ENCODE measurements at regions not wholly inside any gene's neighbourhood (a gene's known extent, or its start where the extent isn't known, plus 50 kb on each side); places are given as distances from the start of the nearest gene placed in this dataset.

DNA sequence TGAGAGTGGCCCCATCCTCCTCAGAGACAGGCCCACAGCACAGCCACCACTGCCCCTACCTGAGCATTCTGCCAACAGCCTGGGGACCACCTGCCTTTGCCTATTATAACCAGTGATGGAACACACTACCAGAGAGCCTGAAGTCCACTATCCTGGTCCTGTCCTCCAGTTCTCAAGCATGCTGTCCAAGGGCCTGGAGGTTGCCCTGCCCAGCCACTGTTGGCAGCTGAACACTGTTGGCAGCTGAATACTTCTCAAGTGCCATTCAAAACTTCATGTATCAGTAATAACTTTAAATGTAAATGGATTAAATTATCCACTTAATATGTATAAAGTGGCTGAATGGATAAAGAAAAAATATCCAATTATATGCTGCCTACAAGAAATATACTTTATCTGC, 194.3 kb upstream of the JADE1 start:
- H2AFZ ChIP-seq (ENCODE audit: insufficient read depth, low read depth, low read length, poor library complexity, severe bottlenecking): no peak overlapping the region
- POLR2A ChIA-PET: no interaction called here

DNA sequence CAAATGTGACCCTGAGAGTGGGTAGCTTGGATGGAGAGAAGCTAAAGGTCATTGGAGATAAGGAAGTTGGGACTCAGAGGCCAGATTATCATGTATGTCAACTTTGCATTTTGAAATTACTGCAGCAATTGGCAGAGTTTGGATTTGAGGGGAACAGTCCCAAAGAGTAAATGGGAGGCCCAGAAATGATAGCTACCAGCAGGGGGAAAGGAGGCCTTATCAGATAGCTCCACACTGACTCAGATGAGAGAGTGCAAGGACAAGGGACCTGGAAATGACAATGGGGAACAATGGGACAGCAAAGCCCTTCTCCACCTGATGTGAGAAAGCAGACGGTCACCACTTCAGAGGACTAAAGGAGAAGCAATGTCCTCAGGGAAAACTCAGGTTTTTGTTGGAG, 201.5 kb upstream of the JADE1 start:
- POLR2A ChIA-PET: no interaction called here
- ATAC-seq (ENCODE audit: low read depth): no peak

More for the DNA sequence above, 194.3 kb upstream of the JADE1 start:
- no peak overlapping the region for H3K9ac ChIP-seq (ENCODE audit: low read length)
- H3K9me3 Mint-ChIP-seq (ENCODE audit: insufficient read depth): no peaks in the 10 kb centered on the region
- H3K9me3 ChIP-seq (ENCODE audit: control extremely low read depth in 1 of 3, control insufficient read depth in 2 of 3, insufficient read depth in 1 of 3, low read length in 2 of 3): peaks cover 0 to 3% (median 0%) of the 10 kb centered on the region in 3 donors
- no peaks in the 10 kb centered on the region for H3K4me1 ChIP-seq (ENCODE audit: control insufficient read depth in 2 of 2, insufficient read depth in 2 of 2, low read length in 2 of 2)
- H3K27me3 ChIP-seq (replicated peaks in 1 of 4; ENCODE audit: control extremely low read depth in 1 of 4, control insufficient read depth in 3 of 4, insufficient read depth in 4 of 4, low read length in 3 of 4): peaks cover 0 to 2% (median 0%) of the 10 kb centered on the region in 4 experiments
- no peak overlapping the region for H3K4me3 Mint-ChIP-seq
- no peak overlapping the region for H3K27ac ChIP-seq (ENCODE audit: low read length in 2 of 2)
- intact Hi-C loops (cut with micrococcal nuclease): no loop called here
- no peaks in the 10 kb centered on the region for H3K79me2 ChIP-seq (ENCODE audit: control insufficient read depth, insufficient read depth, low read length)
- no peak for DNase-seq
- no peak overlapping the region for H3K4me2 ChIP-seq (replicated peaks; ENCODE audit: low read depth, low read length, poor library complexity, severe bottlenecking)
- no peaks in the 10 kb centered on the region for H3K36me3 ChIP-seq (replicated peaks in 1 of 2; ENCODE audit: control extremely low read depth in 1 of 2, control insufficient read depth in 1 of 2, extremely low read depth in 1 of 2, insufficient read depth in 2 of 2, low read length in 1 of 2)
- H4K20me1 ChIP-seq (ENCODE audit: control insufficient read depth, insufficient read depth, low read length, poor library complexity, severe bottlenecking): no peaks in the 10 kb centered on the region
- no peaks in the 10 kb centered on the region for H3K27me3 Mint-ChIP-seq
- ATAC-seq (ENCODE audit: low read depth): no peak
- CTCF ChIA-PET: no interaction called here
- H3K27ac Mint-ChIP-seq: no peak overlapping the region
- no peak overlapping the region for H3K4me3 ChIP-seq (ENCODE audit: control extremely low read depth in 1 of 5, extremely low read depth in 1 of 5, insufficient read depth in 1 of 5, low read depth in 2 of 5, low read length in 4 of 5)
- no peak for TF ChIP-seq EZH2 (IDR thresholded peaks at IDR 0.05; ENCODE audit: borderline replicate concordance, insufficient read depth, low read depth, low read length, poor library complexity, severe bottlenecking)
- H3K4me1 Mint-ChIP-seq: no peaks in the 10 kb centered on the region

More for the DNA sequence above, 201.5 kb upstream of the JADE1 start:
- CTCF ChIA-PET: no interaction called here
- Histone ChIP-seq H3K27me3 (replicated peaks in 1 of 4; ENCODE audit: control extremely low read depth in 1 of 4, control insufficient read depth in 3 of 4, insufficient read depth in 4 of 4, low read length in 3 of 4) (no peaks in the 10 kb centered on the region), H2AFZ (ENCODE audit: insufficient read depth, low read depth, low read length, poor library complexity, severe bottlenecking) (no peak overlapping the region), H3K27ac (ENCODE audit: low read length in 2 of 2) (no peak overlapping the region), H3K79me2 (ENCODE audit: control insufficient read depth, insufficient read depth, low read length) (no peaks in the 10 kb centered on the region), H3K4me1 (ENCODE audit: control insufficient read depth in 2 of 2, insufficient read depth in 2 of 2, low read length in 2 of 2) (no peaks in the 10 kb centered on the region), H3K36me3 (replicated peaks in 1 of 2; ENCODE audit: control extremely low read depth in 1 of 2, control insufficient read depth in 1 of 2, extremely low read depth in 1 of 2, insufficient read depth in 2 of 2, low read length in 1 of 2) (no peaks in the 10 kb centered on the region), H3K4me2 (replicated peaks; ENCODE audit: low read depth, low read length, poor library complexity, severe bottlenecking) (no peak overlapping the region), H4K20me1 (ENCODE audit: control insufficient read depth, insufficient read depth, low read length, poor library complexity, severe bottlenecking) (no peaks in the 10 kb centered on the region), H3K4me3 (ENCODE audit: control extremely low read depth in 1 of 5, extremely low read depth in 1 of 5, insufficient read depth in 1 of 5, low read depth in 2 of 5, low read length in 4 of 5) (no peak overlapping the region), H3K9me3 (ENCODE audit: control extremely low read depth in 1 of 3, control insufficient read depth in 2 of 3, insufficient read depth in 1 of 3, low read length in 2 of 3) (no peaks in the 10 kb centered on the region), H3K9ac (ENCODE audit: low read length) (no peak overlapping the region)
- intact Hi-C loops (cut with micrococcal nuclease): no loop called here
- TF ChIP-seq EZH2 (IDR thresholded peaks at IDR 0.05; ENCODE audit: borderline replicate concordance, insufficient read depth, low read depth, low read length, poor library complexity, severe bottlenecking): no peak
- TF ChIP-seq, protein P1, sequence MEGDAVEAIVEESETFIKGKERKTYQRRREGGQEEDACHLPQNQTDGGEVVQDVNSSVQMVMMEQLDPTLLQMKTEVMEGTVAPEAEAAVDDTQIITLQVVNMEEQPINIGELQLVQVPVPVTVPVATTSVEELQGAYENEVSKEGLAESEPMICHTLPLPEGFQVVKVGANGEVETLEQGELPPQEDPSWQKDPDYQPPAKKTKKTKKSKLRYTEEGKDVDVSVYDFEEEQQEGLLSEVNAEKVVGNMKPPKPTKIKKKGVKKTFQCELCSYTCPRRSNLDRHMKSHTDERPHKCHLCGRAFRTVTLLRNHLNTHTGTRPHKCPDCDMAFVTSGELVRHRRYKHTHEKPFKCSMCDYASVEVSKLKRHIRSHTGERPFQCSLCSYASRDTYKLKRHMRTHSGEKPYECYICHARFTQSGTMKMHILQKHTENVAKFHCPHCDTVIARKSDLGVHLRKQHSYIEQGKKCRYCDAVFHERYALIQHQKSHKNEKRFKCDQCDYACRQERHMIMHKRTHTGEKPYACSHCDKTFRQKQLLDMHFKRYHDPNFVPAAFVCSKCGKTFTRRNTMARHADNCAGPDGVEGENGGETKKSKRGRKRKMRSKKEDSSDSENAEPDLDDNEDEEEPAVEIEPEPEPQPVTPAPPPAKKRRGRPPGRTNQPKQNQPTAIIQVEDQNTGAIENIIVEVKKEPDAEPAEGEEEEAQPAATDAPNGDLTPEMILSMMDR (IDR thresholded peaks at IDR 0.05): no peak
- no peaks in the 10 kb centered on the region for H3K4me1 Mint-ChIP-seq
- H3K27me3 Mint-ChIP-seq: peaks cover 6% of the 10 kb centered on the region
- no peak overlapping the region for H3K27ac Mint-ChIP-seq
- no peak for DNase-seq
- H3K4me3 Mint-ChIP-seq: no peak overlapping the region
- 73% methylated on average over 1 of the region's 1 CpG for WGBS (ENCODE audit: insufficient coverage)
- H3K9me3 Mint-ChIP-seq (ENCODE audit: insufficient read depth): no peaks in the 10 kb centered on the region
